Activated CD4-positive, alpha-beta T cell treated with anti-CD3 and anti-CD28 coated beads, Interleukin-2, amount 50 U/mL, for 24 hours (primary cell): ENCODE measurements at regions not wholly inside any gene's neighbourhood (a gene's known extent, or its start where the extent isn't known, plus 50 kb on each side); places are given as distances from the start of the nearest gene placed in this dataset.

ENCODE experiments used
- DNase-seq, 2 donors: peaks; one replicate each; pipeline ENCODE4 v3.0.0-alpha.2; 2020; ENCODE audit warnings: low read depth in 1 of 2, low spot score in 1 of 2

DNA sequence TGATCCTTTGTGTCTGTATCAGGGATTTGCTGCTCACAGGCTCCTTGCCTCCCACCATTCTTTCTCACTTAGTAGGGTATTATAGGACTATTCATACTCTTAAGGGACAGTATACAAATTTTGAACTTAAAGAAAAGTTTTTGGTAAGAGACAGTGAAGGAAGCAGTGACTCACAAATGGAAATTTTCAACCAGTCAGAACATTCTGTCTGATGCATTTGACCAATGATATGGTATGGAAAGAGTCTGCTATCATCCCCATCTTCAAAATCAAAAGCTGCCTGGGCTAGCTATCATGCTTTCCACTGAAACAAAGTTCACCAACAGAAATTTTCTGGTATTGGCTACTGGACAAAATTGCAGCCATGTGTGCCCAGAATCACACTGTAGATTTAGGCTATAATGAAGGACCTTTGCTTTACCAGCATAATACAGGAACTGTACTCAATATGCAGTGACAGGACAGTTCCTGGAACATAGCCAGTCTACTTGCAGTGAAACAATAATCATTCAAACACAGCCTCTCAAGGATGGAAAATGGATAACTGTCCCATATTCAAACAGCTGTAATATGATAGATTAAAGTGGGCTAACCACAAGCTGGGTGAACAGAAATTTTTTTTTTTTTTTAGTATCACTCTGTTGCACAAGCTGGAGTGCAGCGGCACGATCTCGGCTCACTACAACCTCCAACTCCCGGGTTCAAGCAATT is 109.0 kb upstream of the ACSL4 start:
- DNase-seq, result peak in 1 of 2 donors; percentile 1

- DNase-seq, result no peak
Observed at GRCh38 chrX:109842611-109843010, 109.6 kb upstream of the ACSL4 start.

DNA sequence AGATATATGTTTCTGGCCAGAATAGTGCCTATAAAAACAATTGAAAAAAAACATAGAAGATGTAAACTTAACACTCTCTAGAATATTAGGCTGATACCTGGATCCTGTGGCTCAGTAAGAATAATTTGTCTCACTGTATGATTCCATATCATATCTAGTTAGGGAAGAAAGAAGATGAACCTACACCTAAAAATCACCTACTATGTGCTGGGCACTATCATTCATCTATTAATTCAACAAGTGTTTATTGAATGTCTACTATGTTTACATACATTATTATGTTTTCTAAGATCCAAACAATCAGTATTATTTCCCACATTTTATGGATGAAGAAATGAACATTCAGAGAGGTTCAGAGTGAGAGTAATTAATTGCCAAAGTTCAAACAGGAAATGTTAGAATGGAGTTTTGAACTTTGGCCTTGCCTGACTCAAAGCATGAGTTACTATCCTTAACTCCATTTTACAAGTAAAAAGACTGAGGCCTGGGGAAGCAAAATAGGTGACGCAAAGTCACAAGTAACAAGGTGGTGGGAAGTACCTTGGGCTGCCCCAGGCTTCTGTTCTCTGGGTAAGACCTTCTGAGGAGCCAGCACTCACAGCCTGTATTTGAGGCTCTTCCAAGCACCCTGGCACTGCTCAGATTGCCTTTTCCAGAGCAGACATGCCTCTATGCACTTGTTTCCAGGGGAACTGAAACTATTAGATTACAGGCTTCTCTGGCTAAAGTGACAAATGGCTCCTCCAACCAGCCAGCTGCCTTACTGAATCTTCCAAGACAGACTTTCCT is 111.1 kb upstream of the ACSL4 start:
- no peak for DNase-seq

GRCh38 chrX:109844986-109845385 is 111.9 kb upstream of the ACSL4 start:
- no peak for DNase-seq

DNA sequence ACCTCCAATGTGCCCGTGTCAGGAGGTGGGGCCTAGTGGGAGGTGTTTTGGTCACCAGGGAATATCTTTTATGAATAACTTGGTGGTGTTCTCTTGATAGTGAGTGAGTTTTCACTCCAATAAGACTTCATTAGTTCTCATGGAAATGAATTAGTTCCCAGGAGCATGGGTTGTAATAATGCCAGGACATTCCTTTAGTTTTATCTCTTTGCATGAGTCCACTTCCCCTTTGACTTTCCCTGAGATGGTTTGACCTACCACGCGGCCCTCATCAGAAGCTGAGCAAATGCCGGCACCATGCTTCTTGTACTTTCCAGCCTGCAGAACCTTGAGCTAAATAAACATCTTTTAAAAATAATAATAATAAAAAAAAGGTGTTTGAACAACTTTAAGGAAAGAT is 112.9 kb upstream of the ACSL4 start:
- no peak for DNase-seq

GRCh38 chrX:109847257-109848187 is 114.5 kb upstream of the ACSL4 start:
- DNase-seq, result no peak

DNA sequence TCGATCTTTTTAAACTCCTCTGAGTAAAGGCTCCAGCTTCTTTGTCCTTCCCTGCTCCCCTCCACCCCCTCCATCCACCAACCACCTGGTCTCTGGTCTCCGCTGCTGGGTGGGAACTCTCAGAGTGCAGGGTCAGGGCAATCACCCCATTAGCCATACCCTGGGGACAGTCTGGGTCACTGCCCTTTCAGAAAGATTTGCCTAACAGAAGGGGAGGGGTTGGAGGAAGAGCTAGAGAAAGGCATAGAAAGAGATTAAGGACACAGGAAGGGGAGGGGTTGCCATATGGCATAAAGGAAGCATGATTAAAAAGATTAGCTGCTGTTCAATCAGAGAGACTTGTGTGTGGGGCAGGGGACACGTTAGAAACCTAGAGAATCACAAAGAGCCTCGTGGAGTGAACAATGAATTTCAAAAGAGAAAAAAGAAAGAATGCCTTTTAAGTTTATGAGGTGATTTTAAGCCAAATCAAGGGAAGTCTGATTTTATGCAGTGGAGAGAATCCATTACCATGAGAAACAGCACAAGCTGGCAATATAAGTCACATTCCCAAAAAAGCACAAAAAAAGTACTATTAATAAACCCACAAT is 115.5 kb upstream of the ACSL4 start:
- DNase-seq, result no peak

DNA sequence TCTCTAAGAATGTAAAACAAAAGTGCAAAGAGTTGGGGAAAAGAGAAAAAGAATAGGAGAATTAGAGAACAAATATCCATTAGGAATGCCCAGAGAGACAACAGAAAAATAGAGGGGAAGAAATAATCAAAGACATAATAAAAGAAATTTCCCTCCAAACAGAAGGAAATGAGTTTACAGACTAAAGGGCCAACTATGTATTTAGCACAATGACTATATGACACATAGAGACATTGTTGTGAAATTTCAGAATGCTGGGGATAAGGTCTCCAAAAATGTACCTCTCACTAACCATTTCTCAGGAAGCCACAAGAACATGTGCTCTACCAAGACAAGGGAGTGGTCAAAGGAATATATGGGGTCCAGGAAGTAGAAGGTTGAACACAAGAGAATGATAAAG is 121.0 kb upstream of the ACSL4 start:
- DNase-seq, result no peak

GRCh38 chrX:109855501-109855900 is 122.4 kb upstream of the ACSL4 start:
- DNase-seq, result no peak

- no peak for DNase-seq
Observed at GRCh38 chrX:109856974-109857373, 123.9 kb upstream of the ACSL4 start.

DNA sequence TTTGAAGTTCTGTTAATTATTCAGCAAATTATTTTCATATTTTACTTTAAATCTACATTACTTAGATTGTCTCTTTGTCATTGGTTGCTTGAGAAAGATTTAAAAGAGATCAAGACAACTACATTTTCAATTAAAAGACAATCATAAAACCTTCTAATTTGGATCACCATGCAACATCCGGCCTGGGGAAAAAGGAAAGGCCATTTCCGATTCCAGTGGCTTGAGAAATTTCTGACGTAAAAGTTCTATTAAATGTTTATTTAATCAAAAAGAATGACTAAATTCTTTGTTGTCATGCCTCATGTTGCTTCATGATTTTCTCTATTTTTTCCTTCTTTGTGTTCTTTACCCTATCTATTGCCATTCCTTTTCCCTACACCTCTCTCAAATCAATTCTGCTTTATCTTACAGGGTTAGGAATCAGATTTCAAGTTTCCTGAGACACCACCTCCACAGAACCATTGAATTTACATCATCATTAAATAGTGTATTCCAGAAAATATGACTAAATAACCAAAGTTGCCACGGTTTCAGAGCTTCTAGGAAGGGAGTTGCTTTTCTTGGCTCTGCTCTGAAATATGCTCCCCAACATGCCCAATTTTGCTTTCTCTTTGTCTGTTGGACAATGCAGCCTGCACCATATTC is 124.6 kb upstream of the ACSL4 start:
- no peak for DNase-seq

- no peak for DNase-seq
Observed at GRCh38 chrX:109858602-109859341, 125.7 kb upstream of the ACSL4 start.

- no peak for DNase-seq
Observed at GRCh38 chrX:109859651-109860050, 126.6 kb upstream of the ACSL4 start.

DNA sequence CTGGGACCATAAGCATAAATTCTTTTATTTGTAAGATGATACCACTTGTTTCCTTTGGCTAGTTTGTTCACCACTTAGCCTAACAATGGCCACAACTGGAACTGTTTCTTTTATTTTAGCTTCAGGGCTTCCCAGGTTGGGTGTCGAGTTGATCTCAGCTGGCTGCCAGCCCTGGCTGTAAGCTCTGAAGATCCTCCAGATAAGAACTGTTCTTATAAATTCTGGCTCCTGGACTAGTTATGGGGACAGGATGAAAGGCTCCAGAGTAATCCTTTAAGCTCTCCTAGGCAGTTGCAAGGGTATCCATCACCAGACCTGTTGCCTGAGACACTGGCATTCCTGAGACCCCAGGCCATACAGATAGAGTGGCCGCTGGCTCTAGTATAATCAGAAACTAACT is 129.4 kb upstream of the ACSL4 start:
- DNase-seq, result no peak

- no peak for DNase-seq
Observed at GRCh38 chrX:109863811-109864210, 130.8 kb upstream of the ACSL4 start.

DNA sequence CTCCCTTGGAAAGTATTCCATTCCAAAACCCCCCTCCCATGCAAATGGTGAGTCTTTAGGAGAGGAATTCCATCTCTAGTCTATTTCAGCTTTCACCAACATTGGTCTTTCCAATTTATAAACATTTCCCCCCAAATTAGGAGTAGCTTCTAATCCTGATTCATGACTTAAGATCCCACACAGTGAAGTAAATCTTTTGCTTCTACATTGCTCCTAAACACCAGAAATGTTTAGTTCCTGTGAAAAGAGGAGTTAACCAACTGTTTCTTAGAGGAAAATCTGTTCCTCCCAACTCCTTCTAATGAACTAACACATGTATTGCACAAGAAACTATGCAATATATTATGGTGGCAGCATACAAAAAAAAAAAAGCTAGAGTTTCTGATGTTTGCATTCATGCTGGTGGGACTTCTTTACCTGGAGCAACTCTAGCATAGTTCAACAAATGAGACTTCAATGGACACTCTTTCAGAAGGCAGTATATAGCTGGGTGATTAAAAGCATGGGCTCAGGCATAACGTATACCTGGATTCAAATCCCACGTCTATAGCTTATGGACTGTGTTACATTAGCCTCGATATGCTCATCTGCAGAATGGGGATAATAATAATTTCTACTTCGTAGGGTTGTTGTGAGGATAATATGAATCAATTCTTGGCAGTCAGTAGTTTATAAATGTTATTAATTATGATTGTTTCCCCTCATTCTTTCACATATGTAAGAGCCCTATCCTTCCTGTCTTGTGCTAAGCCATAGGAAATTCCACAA is 131.6 kb upstream of the TMEM164 start:
- no peak for DNase-seq

DNA sequence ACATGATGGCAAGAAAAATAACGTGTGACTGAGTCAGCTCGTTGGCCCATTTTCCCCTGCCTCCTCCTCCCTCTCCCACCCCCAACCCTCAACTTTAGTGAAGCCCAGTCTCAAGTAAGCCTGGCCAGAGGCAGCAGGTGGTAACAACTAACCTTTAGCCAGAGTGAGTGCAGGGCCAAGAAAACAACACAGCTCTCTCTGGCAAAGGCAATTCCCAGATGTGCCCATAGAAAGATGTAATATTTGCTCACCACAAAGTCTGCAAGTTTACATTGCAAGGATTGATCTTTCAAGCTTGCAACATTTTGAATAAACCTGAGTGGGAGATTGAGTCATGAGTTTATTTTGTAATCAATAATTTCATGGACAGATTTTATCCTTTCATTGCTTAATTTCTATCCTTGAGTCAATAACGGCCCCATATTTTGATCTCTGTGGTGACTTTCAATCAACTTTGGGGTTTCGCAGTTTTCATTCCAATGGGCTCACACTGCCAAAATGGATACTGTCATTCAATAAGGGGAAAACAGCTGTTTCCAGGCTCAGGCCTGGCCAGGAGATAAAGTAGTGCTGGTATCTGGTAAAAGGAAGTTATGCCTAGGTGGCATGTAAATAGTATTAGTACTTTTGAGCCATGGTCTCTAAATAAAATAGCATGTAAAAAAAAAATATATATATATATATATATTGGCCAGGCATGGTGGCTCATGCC is 130.7 kb upstream of the TMEM164 start:
- no peak for DNase-seq

- DNase-seq, result no peak
Observed at GRCh38 chrX:109873574-109873973, 129.3 kb upstream of the TMEM164 start.

DNA sequence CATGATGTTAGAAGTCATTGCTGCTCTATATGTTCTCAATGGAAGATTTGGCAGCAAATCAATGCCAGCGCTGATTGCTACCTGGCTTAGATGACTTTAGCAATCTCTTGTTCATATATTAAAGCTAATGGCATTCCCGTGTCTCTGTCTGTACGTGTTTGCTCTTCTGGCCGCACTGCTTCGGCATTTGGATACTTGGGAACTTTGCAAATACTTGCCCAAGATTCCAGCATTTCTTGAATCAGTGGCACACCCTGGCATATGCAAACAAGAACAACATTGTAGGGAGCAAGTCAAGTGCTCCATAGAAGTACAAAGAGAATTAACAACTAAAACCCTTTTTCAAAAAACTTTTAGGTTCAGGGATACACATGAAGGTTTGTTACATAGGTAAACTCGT is 128.9 kb upstream of the TMEM164 start:
- DNase-seq, result no peak
